ENCODE measurements at regions not wholly inside any gene's neighbourhood (a gene's known extent, or its start where the extent isn't known, plus 50 kb on each side); places are given as distances from the start of the nearest gene placed in this dataset.

DNA sequence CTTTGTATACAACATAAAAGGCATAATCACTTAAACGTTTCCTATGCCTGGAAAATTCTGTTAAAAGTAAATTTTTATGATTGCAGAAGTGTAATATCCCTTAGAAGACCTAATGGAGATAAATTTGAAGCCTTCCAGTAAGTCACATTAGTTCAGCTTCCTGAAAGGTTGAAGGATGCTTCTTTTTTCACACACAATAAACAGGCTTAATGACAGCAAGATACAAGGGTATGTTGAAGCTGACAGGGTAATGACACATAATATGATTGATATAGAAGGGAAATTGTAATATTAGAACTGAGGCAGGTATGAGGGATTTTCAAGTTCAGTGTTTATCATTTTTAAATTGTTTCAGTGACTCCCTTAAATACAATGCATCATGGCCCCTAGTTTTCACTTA is 161.8 kb upstream of the NAALADL2 start:
- SMC1A ChIA-PET (ENCODE audit: uncharacterized antibody, unreplicated experiment): no interaction called here
- no peak overlapping the region for H3K27ac ChIP-seq (ENCODE audit: control insufficient read depth, insufficient read depth)
- no peak for FAIRE-seq
- ATAC-seq: no peak
- no peaks in the 10 kb centered on the region for H3K27me3 ChIP-seq (replicated peaks in 1 of 2; ENCODE audit: control insufficient read depth in 2 of 2, insufficient read depth in 2 of 2, low read length in 1 of 2)
- H3K36me3 ChIP-seq (ENCODE audit: control insufficient read depth in 2 of 2, insufficient read depth in 2 of 2, low read length in 1 of 2): no peaks in the 10 kb centered on the region
- H3K4me3 ChIP-seq: no peak overlapping the region
- no peaks in the 10 kb centered on the region for H3K9me3 ChIP-seq (replicated peaks; ENCODE audit: control insufficient read depth, insufficient read depth, low read length)
- RAD21 ChIA-PET (ENCODE audit: unreplicated experiment): no interaction called here
- intact Hi-C loops (cut with micrococcal nuclease; ENCODE audit: unreplicated experiment) (no loop called here), in situ Hi-C loops (cut with MboI) (no loop called here)
- no peak overlapping the region for H3K4me2 ChIP-seq (ENCODE audit: control insufficient read depth, insufficient read depth)
- TF ChIP-seq NFIC (IDR thresholded peaks at IDR 0.05; ENCODE audit: low read depth, low read length): no peak
- POLR2A ChIA-PET: no interaction called here
- H2AFZ ChIP-seq (ENCODE audit: control insufficient read depth, low read depth, low read length): no peak overlapping the region
- WGBS (ENCODE audit: insufficient coverage, insufficient replicate concordance, low lambda C conversion rate, missing lambda C conversion rate): 3% methylated on average over 1 of the region's 1 CpG
- H3K4me1 ChIP-seq (ENCODE audit: control insufficient read depth, insufficient read depth, low read length): no peaks in the 10 kb centered on the region
- H3K9ac ChIP-seq (ENCODE audit: control insufficient read depth, insufficient read depth, low read length): no peak overlapping the region
- no peaks in the 10 kb centered on the region for H4K20me1 ChIP-seq (ENCODE audit: control insufficient read depth, insufficient read depth)
- BruUV-seq (replicated peaks): no TSS peak
- no peaks in the 10 kb centered on the region for H3K79me2 ChIP-seq (ENCODE audit: control insufficient read depth, insufficient read depth, low read length)
- CTCF ChIA-PET: no interaction called here
- no peak for DNase-seq (ENCODE audit: low read depth, low spot score)

- RAD21 ChIA-PET (ENCODE audit: unreplicated experiment): no interaction called here
- SMC1A ChIA-PET (ENCODE audit: uncharacterized antibody, unreplicated experiment): no interaction called here
- Histone ChIP-seq H3K9me3 (replicated peaks; ENCODE audit: control insufficient read depth, insufficient read depth, low read length) (no peaks in the 10 kb centered on the region), H3K36me3 (ENCODE audit: control insufficient read depth in 2 of 2, insufficient read depth in 2 of 2, low read length in 1 of 2) (no peaks in the 10 kb centered on the region), H3K27me3 (replicated peaks in 1 of 2; ENCODE audit: control insufficient read depth in 2 of 2, insufficient read depth in 2 of 2, low read length in 1 of 2) (no peaks in the 10 kb centered on the region), H3K9ac (ENCODE audit: control insufficient read depth, insufficient read depth, low read length) (no peak overlapping the region), H3K4me1 (ENCODE audit: control insufficient read depth, insufficient read depth, low read length) (no peaks in the 10 kb centered on the region), H3K4me2 (ENCODE audit: control insufficient read depth, insufficient read depth) (no peak overlapping the region), H2AFZ (ENCODE audit: control insufficient read depth, low read depth, low read length) (no peak overlapping the region), H3K27ac (ENCODE audit: control insufficient read depth, insufficient read depth) (no peak overlapping the region), H3K4me3 (no peak overlapping the region), H4K20me1 (ENCODE audit: control insufficient read depth, insufficient read depth) (no peaks in the 10 kb centered on the region), H3K79me2 (ENCODE audit: control insufficient read depth, insufficient read depth, low read length) (no peaks in the 10 kb centered on the region)
- intact Hi-C loops (cut with micrococcal nuclease; ENCODE audit: unreplicated experiment) (no loop called here), in situ Hi-C loops (cut with MboI) (no loop called here)
- CTCF ChIA-PET: no interaction called here
- no TSS peak for BruUV-seq (replicated peaks)
- TF ChIP-seq, protein P1, sequence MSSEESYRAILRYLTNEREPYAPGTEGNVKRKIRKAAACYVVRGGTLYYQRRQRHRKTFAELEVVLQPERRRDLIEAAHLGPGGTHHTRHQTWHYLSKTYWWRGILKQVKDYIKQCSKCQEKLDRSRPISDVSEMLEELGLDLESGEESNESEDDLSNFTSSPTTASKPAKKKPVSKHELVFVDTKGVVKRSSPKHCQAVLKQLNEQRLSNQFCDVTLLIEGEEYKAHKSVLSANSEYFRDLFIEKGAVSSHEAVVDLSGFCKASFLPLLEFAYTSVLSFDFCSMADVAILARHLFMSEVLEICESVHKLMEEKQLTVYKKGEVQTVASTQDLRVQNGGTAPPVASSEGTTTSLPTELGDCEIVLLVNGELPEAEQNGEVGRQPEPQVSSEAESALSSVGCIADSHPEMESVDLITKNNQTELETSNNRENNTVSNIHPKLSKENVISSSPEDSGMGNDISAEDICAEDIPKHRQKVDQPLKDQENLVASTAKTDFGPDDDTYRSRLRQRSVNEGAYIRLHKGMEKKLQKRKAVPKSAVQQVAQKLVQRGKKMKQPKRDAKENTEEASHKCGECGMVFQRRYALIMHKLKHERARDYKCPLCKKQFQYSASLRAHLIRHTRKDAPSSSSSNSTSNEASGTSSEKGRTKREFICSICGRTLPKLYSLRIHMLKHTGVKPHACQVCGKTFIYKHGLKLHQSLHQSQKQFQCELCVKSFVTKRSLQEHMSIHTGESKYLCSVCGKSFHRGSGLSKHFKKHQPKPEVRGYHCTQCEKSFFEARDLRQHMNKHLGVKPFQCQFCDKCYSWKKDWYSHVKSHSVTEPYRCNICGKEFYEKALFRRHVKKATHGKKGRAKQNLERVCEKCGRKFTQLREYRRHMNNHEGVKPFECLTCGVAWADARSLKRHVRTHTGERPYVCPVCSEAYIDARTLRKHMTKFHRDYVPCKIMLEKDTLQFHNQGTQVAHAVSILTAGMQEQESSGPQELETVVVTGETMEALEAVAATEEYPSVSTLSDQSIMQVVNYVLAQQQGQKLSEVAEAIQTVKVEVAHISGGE (CRISPR knock-in tag; IDR thresholded peaks at IDR 0.05): no peak
- TF ChIP-seq NR2F1 (conservative IDR thresholded peaks at IDR 0.05) (no peak), RUNX3 (IDR thresholded peaks at IDR 0.05; ENCODE audit: low read length) (no peak)
- FAIRE-seq (no peak), ATAC-seq (no peak), DNase-seq (ENCODE audit: low read depth, low spot score) (no peak)
- POLR2A ChIA-PET: no interaction called here
Observed at GRCh38 chr3:174700736-174701135, 158.4 kb upstream of the NAALADL2 start.
